Kidney (tissue), 13 donors: ENCODE measurements at regions not wholly inside any gene's neighbourhood (a gene's known extent, or its start where the extent isn't known, plus 50 kb on each side); places are given as distances from the start of the nearest gene placed in this dataset.
A peak's percentile ranks its signal among the peaks of the same experiment; 100 is the strongest.

Experiments used
- DNase-seq, 5 donors: peaks; one replicate each; pipeline ENCODE4 v3.0.0-alpha.2; 2013 to 2020
- FAIRE-seq: peaks from 2 replicates; lab custom pipeline; 2012; peaks lifted over from hg19 to GRCh38; lab: Jason Lieb, UNC
- H3K27ac ChIP-seq, 2 donors: one replicate each; pipeline ENCODE4 v1.7.0; 2013; ENCODE audit warnings: low read depth in 2 of 2, low read length in 2 of 2, inconsistent platforms in 1 of 2
- H3K27me3 ChIP-seq: one replicate; pipeline ENCODE4 v1.7.1; 2013; ENCODE audit warnings: low read length, inconsistent platforms; ENCODE audit not compliant: control insufficient read depth, insufficient read depth
- H3K36me3 ChIP-seq, 3 donors: one replicate each; pipeline versions ENCODE4 v1.7.0 to v1.7.1; 2013; ENCODE audit warnings: low read length in 3 of 3, control low read depth in 1 of 3, inconsistent platforms in 1 of 3; ENCODE audit not compliant: insufficient read depth in 3 of 3, control insufficient read depth in 2 of 3
- H3K4me1 ChIP-seq, 3 donors: one replicate each; pipeline versions ENCODE4 v1.7.0 to v1.7.1; 2013; ENCODE audit warnings: low read length in 3 of 3, inconsistent platforms in 1 of 3, low read depth in 1 of 3; ENCODE audit not compliant: control insufficient read depth in 2 of 3, insufficient read depth in 2 of 3
- H3K4me3 ChIP-seq, 3 donors: one replicate each; pipeline versions ENCODE4 v1.7.0 to v1.8.1; 2013; ENCODE audit warnings: low read length in 3 of 3, control low read depth in 1 of 3, inconsistent platforms in 1 of 3
- H3K9ac ChIP-seq, 3 donors: one replicate each; pipeline versions ENCODE4 v1.7.0 to v1.7.1; 2013; ENCODE audit warnings: low read length in 3 of 3, control low read depth in 1 of 3, inconsistent platforms in 1 of 3
- H3K9me3 ChIP-seq, 3 donors: one replicate each; pipeline versions ENCODE4 v1.7.0 to v1.7.1; 2013; ENCODE audit warnings: low read length in 3 of 3, control low read depth in 1 of 3, inconsistent platforms in 1 of 3; ENCODE audit not compliant: control insufficient read depth in 2 of 3, insufficient read depth in 1 of 3
- intact Hi-C: fragments of 100-400 bp; cut with DNase I; formaldehyde crosslinking; loops from one replicate; pipeline ENCODE4 v1.11.1; 2022
- TF ChIP-seq, protein P1 (sequence below): IDR thresholded peaks from 3 replicates; pipeline ENCODE4 v1.5.1; 2012; ENCODE audit warnings: mild to moderate bottlenecking, moderate library complexity, borderline replicate concordance; ENCODE audit not compliant: insufficient read depth; ENCODE audit errors: extremely low read depth
- donor health status: control.
- donor health status: control.
- donor health status: control.
- donor health status: control.
- donor health status: control.
- donor health status: DM: yes; HTN: yes; CAD: no.
- donor health status: Normal renal cell carcinoma (clear cell type).

DNA sequence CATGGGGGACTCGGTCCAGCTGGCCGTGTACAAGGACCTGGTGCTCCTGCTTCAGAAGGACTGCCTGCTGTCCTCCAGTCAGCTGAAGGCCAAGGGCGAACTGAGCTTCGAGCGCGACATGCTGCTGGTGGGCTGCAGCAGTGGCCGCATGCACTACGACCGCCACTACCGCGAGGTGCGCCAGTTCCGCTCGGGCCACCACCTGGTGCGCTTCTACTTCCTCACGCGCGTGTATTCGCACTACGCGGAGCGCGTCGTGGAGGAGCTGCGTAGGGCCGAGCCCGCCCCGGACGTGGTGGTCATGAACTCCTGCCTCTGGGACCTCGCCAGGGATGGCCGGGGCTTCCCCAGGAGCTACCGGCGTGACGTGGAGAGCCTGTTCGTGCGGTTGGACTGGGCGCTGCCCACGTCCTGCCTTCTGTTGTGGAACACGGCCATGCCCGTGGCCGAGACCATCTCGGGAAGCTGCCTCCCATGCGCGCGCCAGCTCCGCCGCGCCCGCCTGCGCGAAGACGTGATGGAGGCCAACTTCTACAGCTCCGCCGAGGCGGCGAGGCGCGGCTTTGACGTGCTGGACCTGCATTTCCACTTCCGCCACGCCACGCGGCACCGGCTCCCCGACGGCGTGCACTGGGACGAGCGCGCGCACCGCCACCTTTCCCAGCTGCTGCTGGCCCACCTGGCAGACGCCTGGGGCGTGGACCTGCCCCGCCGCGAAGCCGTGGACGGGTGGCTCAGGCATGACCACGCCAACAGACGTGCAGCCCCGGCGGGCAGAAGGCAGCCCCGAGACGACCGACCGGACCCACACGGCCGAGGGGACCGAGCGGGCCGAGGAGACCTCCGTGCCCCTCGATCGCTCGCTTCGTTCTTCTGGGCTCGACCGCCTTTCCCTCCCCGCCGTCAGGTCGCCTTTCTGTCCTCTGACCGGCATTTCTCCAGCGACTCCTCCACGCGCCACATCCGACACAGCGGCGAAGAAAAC is 293.9 kb upstream of the ERBB4 start:
- Histone ChIP-seq H3K4me3 (no peak overlapping the region), H3K27me3 (no peaks in the 10 kb centered on the region), H3K9ac (no peak overlapping the region), H3K27ac (no peak overlapping the region), H3K9me3 (peaks cover 0 to 2% (median 2%) of the 10 kb centered on the region in 3 donors), H3K36me3 (no peaks in the 10 kb centered on the region), H3K4me1 (no peaks in the 10 kb centered on the region)
- DNase-seq (peak in 2 of 5 donors; percentile 1 to 57), FAIRE-seq (no peak)
- TF ChIP-seq, protein P1, sequence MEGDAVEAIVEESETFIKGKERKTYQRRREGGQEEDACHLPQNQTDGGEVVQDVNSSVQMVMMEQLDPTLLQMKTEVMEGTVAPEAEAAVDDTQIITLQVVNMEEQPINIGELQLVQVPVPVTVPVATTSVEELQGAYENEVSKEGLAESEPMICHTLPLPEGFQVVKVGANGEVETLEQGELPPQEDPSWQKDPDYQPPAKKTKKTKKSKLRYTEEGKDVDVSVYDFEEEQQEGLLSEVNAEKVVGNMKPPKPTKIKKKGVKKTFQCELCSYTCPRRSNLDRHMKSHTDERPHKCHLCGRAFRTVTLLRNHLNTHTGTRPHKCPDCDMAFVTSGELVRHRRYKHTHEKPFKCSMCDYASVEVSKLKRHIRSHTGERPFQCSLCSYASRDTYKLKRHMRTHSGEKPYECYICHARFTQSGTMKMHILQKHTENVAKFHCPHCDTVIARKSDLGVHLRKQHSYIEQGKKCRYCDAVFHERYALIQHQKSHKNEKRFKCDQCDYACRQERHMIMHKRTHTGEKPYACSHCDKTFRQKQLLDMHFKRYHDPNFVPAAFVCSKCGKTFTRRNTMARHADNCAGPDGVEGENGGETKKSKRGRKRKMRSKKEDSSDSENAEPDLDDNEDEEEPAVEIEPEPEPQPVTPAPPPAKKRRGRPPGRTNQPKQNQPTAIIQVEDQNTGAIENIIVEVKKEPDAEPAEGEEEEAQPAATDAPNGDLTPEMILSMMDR = no peak
- intact Hi-C loops = no loop called here

DNA sequence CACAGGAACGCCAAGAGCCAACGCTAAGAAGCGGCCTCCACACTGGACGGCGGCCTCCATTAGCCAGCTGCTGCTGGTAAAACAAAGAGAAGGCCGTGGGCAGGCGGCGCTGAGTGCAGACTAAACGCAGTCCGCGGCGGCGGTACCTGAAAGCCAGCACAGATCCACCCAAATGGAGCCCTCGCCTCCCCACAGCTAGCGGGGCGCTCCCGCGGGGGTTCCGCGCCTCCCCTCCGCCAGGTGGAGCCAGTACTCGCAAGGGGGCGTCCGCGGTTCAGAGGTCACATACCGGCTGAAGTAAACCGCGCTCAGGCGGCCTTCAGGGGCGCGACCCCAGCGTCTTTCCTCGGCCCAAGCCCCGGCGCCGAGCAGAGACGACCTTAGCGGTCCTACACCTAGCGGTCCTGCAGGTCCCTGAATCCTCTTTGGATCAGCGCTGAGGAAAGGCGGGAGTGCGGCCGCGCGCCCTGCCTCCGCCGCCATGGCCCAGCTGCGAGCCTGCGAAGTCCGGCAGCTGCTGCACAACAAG is 293.1 kb upstream of the ERBB4 start:
- intact Hi-C loops = no loop called here

DNA sequence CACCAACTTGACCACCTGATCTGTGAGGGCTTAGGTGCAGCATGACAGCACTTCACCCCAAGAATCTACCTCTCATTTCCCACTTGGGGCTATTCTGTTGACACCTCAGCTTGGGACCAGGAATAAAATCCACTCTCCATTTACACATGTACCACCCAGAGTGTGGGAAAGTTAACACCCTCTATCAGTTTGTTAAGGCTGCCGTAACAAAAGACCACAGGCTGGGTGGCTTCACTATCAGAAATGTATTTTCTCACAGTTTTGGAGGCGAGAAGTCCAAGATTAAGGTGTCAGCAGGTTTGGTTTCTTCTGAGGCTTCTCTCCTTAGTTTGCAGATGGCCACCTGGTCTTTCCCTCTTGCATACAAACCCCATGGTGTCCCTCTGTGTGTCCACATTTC is 277.7 kb upstream of the ERBB4 start:
- DNase-seq = no peak
- TF ChIP-seq, protein P1 = no peak
- H3K4me3 ChIP-seq = no peak overlapping the region
- H3K9me3 ChIP-seq = no peaks in the 10 kb centered on the region
- H3K27me3 ChIP-seq = no peaks in the 10 kb centered on the region
- intact Hi-C loops = no loop called here
- H3K9ac ChIP-seq = no peak overlapping the region
- H3K4me1 ChIP-seq = no peaks in the 10 kb centered on the region
- H3K27ac ChIP-seq = no peak overlapping the region
- FAIRE-seq = no peak
- no peaks in the 10 kb centered on the region for H3K36me3 ChIP-seq

More for the DNA sequence above, 293.1 kb upstream of the ERBB4 start:
- Histone ChIP-seq H3K36me3 (no peaks in the 10 kb centered on the region), H3K9me3 (peaks cover 0 to 2% (median 2%) of the 10 kb centered on the region in 3 donors), H3K27ac (no peak overlapping the region), H3K4me1 (no peaks in the 10 kb centered on the region), H3K9ac (no peak overlapping the region), H3K4me3 (no peak overlapping the region), H3K27me3 (no peaks in the 10 kb centered on the region)
- FAIRE-seq (no peak), DNase-seq (peak in 1 of 5 donors; percentile 53)
- TF ChIP-seq, protein P1 = no peak
